ENCODE measurements at regions not wholly inside any gene's neighbourhood (a gene's known extent, or its start where the extent isn't known, plus 50 kb on each side); places are given as distances from the start of the nearest gene placed in this dataset.

DNA sequence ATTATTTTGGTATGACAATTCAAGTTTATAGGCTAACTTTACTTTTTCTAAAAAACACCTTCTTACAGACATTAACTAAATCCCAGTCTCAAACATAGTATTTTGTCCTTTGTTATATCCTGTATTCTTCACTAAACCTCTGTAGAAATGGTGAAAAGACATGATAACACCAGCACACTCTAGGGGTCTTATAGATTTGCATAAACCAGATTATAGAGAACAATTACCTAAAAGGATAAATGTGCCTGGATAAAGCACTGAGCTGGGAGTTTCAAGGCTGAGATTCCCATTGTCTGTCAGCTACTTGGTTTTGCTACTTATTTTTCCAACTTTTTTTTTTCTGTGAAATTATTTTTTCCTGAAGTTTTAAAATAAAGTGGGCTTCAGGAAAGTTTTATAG is 1288.6 kb upstream of the TMPRSS15 start:
- TF ChIP-seq ZNF3 (CRISPR knock-in tag; IDR thresholded peaks at IDR 0.05) (no peak), TAF1 (IDR thresholded peaks at IDR 0.05; ENCODE audit: control insufficient read depth, extremely low read depth, insufficient read depth, low read length, severe bottlenecking) (no peak), CEBPB (tag; IDR thresholded peaks at IDR 0.05) (no peak), YY1 (IDR thresholded peaks at IDR 0.05; ENCODE audit: borderline replicate concordance in 1 of 3, control insufficient read depth in 1 of 3, extremely low read depth in 1 of 3, insufficient read depth in 3 of 3, insufficient read length in 1 of 3, insufficient replicate concordance in 2 of 3, low read depth in 1 of 3, low read length in 2 of 3) (no peak), TSC22D4 (tag; IDR thresholded peaks at IDR 0.05) (no peak), CREB1 (IDR thresholded peaks at IDR 0.05) (no peak), CREB1 (CRISPR knock-in tag; IDR thresholded peaks at IDR 0.05) (no peak)
- TF ChIP-seq, protein P1, sequence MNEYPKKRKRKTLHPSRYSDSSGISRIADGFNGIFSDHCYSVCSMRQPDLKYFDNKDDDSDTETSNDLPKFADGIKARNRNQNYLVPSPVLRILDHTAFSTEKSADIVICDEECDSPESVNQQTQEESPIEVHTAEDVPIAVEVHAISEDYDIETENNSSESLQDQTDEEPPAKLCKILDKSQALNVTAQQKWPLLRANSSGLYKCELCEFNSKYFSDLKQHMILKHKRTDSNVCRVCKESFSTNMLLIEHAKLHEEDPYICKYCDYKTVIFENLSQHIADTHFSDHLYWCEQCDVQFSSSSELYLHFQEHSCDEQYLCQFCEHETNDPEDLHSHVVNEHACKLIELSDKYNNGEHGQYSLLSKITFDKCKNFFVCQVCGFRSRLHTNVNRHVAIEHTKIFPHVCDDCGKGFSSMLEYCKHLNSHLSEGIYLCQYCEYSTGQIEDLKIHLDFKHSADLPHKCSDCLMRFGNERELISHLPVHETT (CRISPR knock-in tag; conservative IDR thresholded peaks at IDR 0.05 in 1 of 2, IDR thresholded peaks at IDR 0.05 in 1 of 2) = no peak
- TF ChIP-seq, protein P2, sequence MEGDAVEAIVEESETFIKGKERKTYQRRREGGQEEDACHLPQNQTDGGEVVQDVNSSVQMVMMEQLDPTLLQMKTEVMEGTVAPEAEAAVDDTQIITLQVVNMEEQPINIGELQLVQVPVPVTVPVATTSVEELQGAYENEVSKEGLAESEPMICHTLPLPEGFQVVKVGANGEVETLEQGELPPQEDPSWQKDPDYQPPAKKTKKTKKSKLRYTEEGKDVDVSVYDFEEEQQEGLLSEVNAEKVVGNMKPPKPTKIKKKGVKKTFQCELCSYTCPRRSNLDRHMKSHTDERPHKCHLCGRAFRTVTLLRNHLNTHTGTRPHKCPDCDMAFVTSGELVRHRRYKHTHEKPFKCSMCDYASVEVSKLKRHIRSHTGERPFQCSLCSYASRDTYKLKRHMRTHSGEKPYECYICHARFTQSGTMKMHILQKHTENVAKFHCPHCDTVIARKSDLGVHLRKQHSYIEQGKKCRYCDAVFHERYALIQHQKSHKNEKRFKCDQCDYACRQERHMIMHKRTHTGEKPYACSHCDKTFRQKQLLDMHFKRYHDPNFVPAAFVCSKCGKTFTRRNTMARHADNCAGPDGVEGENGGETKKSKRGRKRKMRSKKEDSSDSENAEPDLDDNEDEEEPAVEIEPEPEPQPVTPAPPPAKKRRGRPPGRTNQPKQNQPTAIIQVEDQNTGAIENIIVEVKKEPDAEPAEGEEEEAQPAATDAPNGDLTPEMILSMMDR (IDR thresholded peaks at IDR 0.05 in 2 of 3, conservative IDR thresholded peaks at IDR 0.05 in 1 of 3; ENCODE audit: insufficient read depth in 2 of 3, low read depth in 1 of 3, low read length in 3 of 3) = no peak
- TF ChIP-seq, protein P3, sequence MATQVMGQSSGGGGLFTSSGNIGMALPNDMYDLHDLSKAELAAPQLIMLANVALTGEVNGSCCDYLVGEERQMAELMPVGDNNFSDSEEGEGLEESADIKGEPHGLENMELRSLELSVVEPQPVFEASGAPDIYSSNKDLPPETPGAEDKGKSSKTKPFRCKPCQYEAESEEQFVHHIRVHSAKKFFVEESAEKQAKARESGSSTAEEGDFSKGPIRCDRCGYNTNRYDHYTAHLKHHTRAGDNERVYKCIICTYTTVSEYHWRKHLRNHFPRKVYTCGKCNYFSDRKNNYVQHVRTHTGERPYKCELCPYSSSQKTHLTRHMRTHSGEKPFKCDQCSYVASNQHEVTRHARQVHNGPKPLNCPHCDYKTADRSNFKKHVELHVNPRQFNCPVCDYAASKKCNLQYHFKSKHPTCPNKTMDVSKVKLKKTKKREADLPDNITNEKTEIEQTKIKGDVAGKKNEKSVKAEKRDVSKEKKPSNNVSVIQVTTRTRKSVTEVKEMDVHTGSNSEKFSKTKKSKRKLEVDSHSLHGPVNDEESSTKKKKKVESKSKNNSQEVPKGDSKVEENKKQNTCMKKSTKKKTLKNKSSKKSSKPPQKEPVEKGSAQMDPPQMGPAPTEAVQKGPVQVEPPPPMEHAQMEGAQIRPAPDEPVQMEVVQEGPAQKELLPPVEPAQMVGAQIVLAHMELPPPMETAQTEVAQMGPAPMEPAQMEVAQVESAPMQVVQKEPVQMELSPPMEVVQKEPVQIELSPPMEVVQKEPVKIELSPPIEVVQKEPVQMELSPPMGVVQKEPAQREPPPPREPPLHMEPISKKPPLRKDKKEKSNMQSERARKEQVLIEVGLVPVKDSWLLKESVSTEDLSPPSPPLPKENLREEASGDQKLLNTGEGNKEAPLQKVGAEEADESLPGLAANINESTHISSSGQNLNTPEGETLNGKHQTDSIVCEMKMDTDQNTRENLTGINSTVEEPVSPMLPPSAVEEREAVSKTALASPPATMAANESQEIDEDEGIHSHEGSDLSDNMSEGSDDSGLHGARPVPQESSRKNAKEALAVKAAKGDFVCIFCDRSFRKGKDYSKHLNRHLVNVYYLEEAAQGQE (IDR thresholded peaks at IDR 0.05; ENCODE audit: borderline replicate concordance) = no peak
- TF ChIP-seq, protein P3 (CRISPR knock-in tag; IDR thresholded peaks at IDR 0.05; ENCODE audit: low read depth) = no peak

Measured in K562 (cell line).